ENCODE measurements at regions not wholly inside any gene's neighbourhood (a gene's known extent, or its start where the extent isn't known, plus 50 kb on each side); places are given as distances from the start of the nearest gene placed in this dataset.
A peak's percentile ranks its signal among the peaks of the same experiment; 100 is the strongest.

DNA sequence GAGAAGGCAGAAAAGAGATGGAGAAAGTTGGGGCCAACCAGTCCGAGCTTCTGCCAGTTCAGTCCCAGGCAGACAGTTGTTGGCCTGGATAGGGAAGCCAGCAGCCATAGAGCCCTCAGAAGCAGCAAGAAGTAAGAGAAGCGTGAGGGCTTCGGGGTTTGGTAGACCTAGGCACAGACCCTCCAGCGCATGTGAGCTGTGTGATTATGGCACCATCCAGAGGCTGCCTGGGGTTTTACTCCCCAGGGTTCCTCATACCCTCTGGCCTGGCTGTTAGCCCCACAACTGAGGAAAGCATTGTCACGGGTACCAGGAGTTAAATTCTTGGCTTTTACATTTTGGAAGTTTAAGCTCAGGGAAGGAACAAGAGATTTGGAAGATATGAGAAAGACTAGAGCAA lies 93.7 kb upstream of the RAB6C start:
- Histone ChIP-seq H3K79me2 (ENCODE audit: insufficient read depth, low read length) (no peaks in the 10 kb centered on the region), H3K9ac (ENCODE audit: insufficient read depth, low read depth, low read length) (no peak overlapping the region), H3K4me3 (replicated peaks in 1 of 3; ENCODE audit: insufficient read depth in 1 of 3, low read depth in 2 of 3, low read length in 3 of 3) (no peak overlapping the region), H4K20me1 (ENCODE audit: insufficient read depth, low read length) (no peaks in the 10 kb centered on the region), H3K27me3 (ENCODE audit: control insufficient read depth in 1 of 2, insufficient read depth in 2 of 2, low read length in 2 of 2) (peaks cover 2 to 23% of the 10 kb centered on the region in 2 experiments; a peak in 3 of 5 replicates), H3K27ac (ENCODE audit: extremely low read length, insufficient read depth, low read length) (no peak overlapping the region), H3K36me3 (replicated peaks in 1 of 2; ENCODE audit: control insufficient read depth in 1 of 2, insufficient read depth in 2 of 2, low read length in 2 of 2) (no peaks in the 10 kb centered on the region), H3K9me3 (ENCODE audit: low read length) (no peaks in the 10 kb centered on the region), H3K4me1 (ENCODE audit: insufficient read depth, low read length) (no peaks in the 10 kb centered on the region), H2AFZ (ENCODE audit: low read length) (no peak overlapping the region), H3K4me2 (ENCODE audit: low read depth, low read length) (no peak overlapping the region)
- POLR2A ChIA-PET = no interaction called here
- 0% methylated on average over 5 of the region's 5 CpGs for WGBS (ENCODE audit: low lambda C conversion rate)
- in situ Hi-C loops (cut with HindIII; ENCODE audit: extremely low pct_ligation_motif_present, low pct_unique_long_range_greater_than_20kb) = no loop called here
- intact Hi-C loops (cut with micrococcal nuclease; ENCODE audit: unreplicated experiment) = no loop called here
- ATAC-seq (peak; percentile 73), DNase-seq (ENCODE audit: low spot score) (no peak), FAIRE-seq (no peak)
- TF ChIP-seq, protein P1, sequence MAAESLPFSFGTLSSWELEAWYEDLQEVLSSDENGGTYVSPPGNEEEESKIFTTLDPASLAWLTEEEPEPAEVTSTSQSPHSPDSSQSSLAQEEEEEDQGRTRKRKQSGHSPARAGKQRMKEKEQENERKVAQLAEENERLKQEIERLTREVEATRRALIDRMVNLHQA (CRISPR knock-in tag; IDR thresholded peaks at IDR 0.05) = no peak
- TF ChIP-seq, protein P2, sequence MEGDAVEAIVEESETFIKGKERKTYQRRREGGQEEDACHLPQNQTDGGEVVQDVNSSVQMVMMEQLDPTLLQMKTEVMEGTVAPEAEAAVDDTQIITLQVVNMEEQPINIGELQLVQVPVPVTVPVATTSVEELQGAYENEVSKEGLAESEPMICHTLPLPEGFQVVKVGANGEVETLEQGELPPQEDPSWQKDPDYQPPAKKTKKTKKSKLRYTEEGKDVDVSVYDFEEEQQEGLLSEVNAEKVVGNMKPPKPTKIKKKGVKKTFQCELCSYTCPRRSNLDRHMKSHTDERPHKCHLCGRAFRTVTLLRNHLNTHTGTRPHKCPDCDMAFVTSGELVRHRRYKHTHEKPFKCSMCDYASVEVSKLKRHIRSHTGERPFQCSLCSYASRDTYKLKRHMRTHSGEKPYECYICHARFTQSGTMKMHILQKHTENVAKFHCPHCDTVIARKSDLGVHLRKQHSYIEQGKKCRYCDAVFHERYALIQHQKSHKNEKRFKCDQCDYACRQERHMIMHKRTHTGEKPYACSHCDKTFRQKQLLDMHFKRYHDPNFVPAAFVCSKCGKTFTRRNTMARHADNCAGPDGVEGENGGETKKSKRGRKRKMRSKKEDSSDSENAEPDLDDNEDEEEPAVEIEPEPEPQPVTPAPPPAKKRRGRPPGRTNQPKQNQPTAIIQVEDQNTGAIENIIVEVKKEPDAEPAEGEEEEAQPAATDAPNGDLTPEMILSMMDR (CRISPR knock-in tag; IDR thresholded peaks at IDR 0.05) = peak; percentile 41
- TF ChIP-seq STAG1 (CRISPR knock-in tag; IDR thresholded peaks at IDR 0.05) = peak; percentile 47
- CTCF ChIA-PET (ENCODE audit: low intra/inter-chr PET ratio, low total read pairs) = no interaction called here
- no TSS peak for BruUV-seq (replicated peaks)

DNA sequence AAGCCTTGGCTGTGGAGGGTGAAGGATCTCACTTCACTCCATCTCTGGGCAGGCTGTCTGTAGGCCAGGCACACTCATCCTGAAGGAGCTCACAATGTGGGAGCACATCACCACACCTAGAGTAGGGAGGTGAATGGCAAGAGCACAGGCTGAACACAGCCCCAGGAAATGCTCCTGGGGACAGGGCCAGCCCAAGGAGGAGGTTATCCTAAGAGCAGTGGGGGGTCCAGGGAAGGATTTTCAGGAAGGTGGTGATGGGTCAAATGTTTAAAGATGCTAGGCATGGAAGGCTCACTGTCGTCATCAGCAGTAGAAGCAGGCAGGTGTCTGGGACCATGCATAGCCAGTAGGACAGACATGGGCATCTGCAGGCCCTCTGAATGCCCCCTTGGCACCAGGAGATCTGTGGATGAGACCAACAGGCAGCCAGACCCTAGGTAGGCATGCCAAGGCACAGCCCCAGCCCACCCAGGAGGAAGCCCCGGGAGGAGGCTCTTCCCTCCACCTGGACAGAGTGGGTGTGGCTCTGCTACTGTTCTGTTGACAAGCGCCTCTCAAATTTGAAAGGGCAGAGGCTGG lies 91.7 kb upstream of the RAB6C start:
- no peaks in the 10 kb centered on the region for H4K20me1 ChIP-seq (ENCODE audit: insufficient read depth, low read length)
- peaks cover 0 to 37% of the 10 kb centered on the region in 2 experiments; a peak in 3 of 5 replicates for H3K27me3 ChIP-seq (ENCODE audit: control insufficient read depth in 1 of 2, insufficient read depth in 2 of 2, low read length in 2 of 2)
- no peak overlapping the region for H3K27ac ChIP-seq (ENCODE audit: extremely low read length, insufficient read depth, low read length)
- 0% methylated on average over 3 of the region's 3 CpGs for whole genome bisulfite sequencing (ENCODE audit: low lambda C conversion rate)
- no peak overlapping the region for H3K9ac ChIP-seq (ENCODE audit: insufficient read depth, low read depth, low read length)
- ATAC-seq (no peak), DNase-seq (ENCODE audit: low spot score) (no peak), FAIRE-seq (no peak)
- intact Hi-C loops (cut with micrococcal nuclease; ENCODE audit: unreplicated experiment) = no loop called here
- no peak overlapping the region for H3K4me2 ChIP-seq (ENCODE audit: low read depth, low read length)
- no peaks in the 10 kb centered on the region for H3K79me2 ChIP-seq (ENCODE audit: insufficient read depth, low read length)
- no peak overlapping the region for H2AFZ ChIP-seq (ENCODE audit: low read length)
- ChIA-PET CTCF (ENCODE audit: low intra/inter-chr PET ratio, low total read pairs) (no interaction called here), POLR2A (no interaction called here)
- H3K9me3 ChIP-seq (ENCODE audit: low read length) = no peaks in the 10 kb centered on the region
- no peak for TF ChIP-seq FIP1L1 (IDR thresholded peaks at IDR 0.05; ENCODE audit: borderline replicate concordance, insufficient read depth, low read depth, low read length)
- TF ChIP-seq ZNF775 (CRISPR knock-in tag; IDR thresholded peaks at IDR 0.05; ENCODE audit: borderline replicate concordance) = no peak
- no peak for TF ChIP-seq ZNF816 (CRISPR knock-in tag; IDR thresholded peaks at IDR 0.05; ENCODE audit: borderline replicate concordance)
- no peak for TF ChIP-seq SP4 (CRISPR knock-in tag; IDR thresholded peaks at IDR 0.05)
- in situ Hi-C loops (cut with HindIII; ENCODE audit: extremely low pct_ligation_motif_present, low pct_unique_long_range_greater_than_20kb) = no loop called here
- BruUV-seq (replicated peaks) = no TSS peak
- H3K36me3 ChIP-seq (replicated peaks in 1 of 2; ENCODE audit: control insufficient read depth in 1 of 2, insufficient read depth in 2 of 2, low read length in 2 of 2) = no peaks in the 10 kb centered on the region
- H3K4me1 ChIP-seq (ENCODE audit: insufficient read depth, low read length) = no peaks in the 10 kb centered on the region
- no peak overlapping the region for H3K4me3 ChIP-seq (replicated peaks in 1 of 3; ENCODE audit: insufficient read depth in 1 of 3, low read depth in 2 of 3, low read length in 3 of 3)
